ENCODE measurements at regions not wholly inside any gene's neighbourhood (a gene's known extent, or its start where the extent isn't known, plus 50 kb on each side); places are given as distances from the start of the nearest gene placed in this dataset.

- TF ChIP-seq ZFX (IDR thresholded peaks at IDR 0.05; ENCODE audit: borderline replicate concordance) (no peak), CTCF (IDR thresholded peaks at IDR 0.05) (no peak)
- H3K27ac ChIP-seq = no peak overlapping the region
These were observed 389.5 kb downstream of the KCNRG start for GRCh38 chr13:50404769-50405168.

- no peak overlapping the region for H3K27ac ChIP-seq
- TF ChIP-seq ZFX (IDR thresholded peaks at IDR 0.05; ENCODE audit: borderline replicate concordance) (no peak), CTCF (IDR thresholded peaks at IDR 0.05) (no peak)
These were observed 391.6 kb downstream of the KCNRG start for GRCh38 chr13:50406831-50407230.

- H3K27ac ChIP-seq = no peak overlapping the region
- TF ChIP-seq CTCF (IDR thresholded peaks at IDR 0.05) = no peak
These were observed 392.8 kb downstream of the KCNRG start for GRCh38 chr13:50408068-50408467.

- TF ChIP-seq CTCF (IDR thresholded peaks at IDR 0.05) = no peak
- no peak for TF ChIP-seq ZFX (IDR thresholded peaks at IDR 0.05; ENCODE audit: borderline replicate concordance)
- H3K27ac ChIP-seq = no peak overlapping the region
These were observed 394.0 kb downstream of the KCNRG start for GRCh38 chr13:50409220-50409619.

GRCh38 chr13:50410921-50411746 lies 395.9 kb downstream of the KCNRG start:
- H3K27ac ChIP-seq = no peak overlapping the region
- TF ChIP-seq ZFX (IDR thresholded peaks at IDR 0.05; ENCODE audit: borderline replicate concordance) = no peak
- TF ChIP-seq CTCF (IDR thresholded peaks at IDR 0.05) = no peak

- no peak overlapping the region for H3K27ac ChIP-seq
These were observed 396.9 kb downstream of the KCNRG start for GRCh38 chr13:50412046-50412617.

More at GRCh38 chr13:50412046-50412617, 396.9 kb downstream of the KCNRG start:
- no peak for TF ChIP-seq CTCF (IDR thresholded peaks at IDR 0.05)
- TF ChIP-seq ZFX (IDR thresholded peaks at IDR 0.05; ENCODE audit: borderline replicate concordance) = no peak
